ENCODE measurements at regions not wholly inside any gene's neighbourhood (a gene's known extent, or its start where the extent isn't known, plus 50 kb on each side); places are given as distances from the start of the nearest gene placed in this dataset.

DNA sequence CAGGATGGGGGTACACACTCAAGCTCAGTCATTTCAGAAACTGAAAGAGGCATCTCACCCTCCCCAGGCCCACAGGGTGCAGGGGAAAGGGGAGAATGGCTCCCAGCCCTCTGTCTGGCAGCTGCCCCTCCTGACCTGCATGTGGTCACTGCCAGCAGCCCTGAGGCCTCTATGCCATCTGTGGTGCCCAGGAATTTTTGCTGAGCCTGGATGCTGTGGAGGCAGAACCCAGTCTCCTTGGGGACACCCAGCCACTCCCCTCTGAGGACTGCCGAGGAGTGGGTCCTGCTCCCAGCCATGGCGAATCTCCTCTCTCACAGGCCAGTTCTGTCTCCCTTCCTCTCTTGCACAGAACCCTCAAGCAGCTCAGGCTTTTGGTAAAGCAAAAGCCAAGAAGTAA is 104.0 kb upstream of the ALDH1B1 start (continued):
- TF ChIP-seq ZNF7 (CRISPR knock-in tag; IDR thresholded peaks at IDR 0.05) (no peak), SRF (IDR thresholded peaks at IDR 0.05; ENCODE audit: low read depth, low read length) (no peak), NKX3-1 (CRISPR knock-in tag; IDR thresholded peaks at IDR 0.05) (no peak), ZNF235 (CRISPR knock-in tag; IDR thresholded peaks at IDR 0.05; ENCODE audit: borderline replicate concordance) (no peak), KLF15 (CRISPR knock-in tag; IDR thresholded peaks at IDR 0.05; ENCODE audit: borderline replicate concordance) (no peak), ZNF251 (CRISPR knock-in tag; IDR thresholded peaks at IDR 0.05) (no peak)

DNA sequence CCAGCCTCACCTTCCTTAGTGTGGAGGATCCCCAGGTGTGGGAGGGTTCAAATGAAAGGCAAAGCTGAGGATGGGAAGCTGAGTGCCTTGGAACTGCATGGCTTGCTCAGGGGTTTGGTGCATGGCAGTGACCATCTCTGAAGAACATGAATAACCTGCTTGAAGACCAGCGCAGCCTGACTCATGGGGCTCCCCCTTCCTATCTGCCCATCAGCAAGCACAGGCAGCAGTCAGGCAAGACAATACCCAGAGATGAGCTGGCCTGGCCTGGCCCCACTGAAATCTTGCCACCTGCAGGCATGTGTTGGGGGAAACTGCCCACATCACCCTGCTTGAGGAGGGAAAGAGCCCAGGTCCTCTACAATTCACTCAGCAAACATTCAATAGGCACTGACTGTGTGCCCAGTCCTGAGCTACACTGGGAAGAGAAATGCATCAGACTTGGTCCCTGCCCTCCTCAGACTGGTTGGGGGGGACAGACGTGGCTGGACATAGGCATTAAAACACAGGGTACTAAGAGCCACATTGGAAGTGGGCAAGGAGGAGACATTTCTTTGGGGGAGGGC is 105.0 kb upstream of the ALDH1B1 start:
- CTCF ChIA-PET (ENCODE audit: low intra/inter-chr PET ratio, low total read pairs) = no interaction called here
- TF ChIP-seq, protein P1, sequence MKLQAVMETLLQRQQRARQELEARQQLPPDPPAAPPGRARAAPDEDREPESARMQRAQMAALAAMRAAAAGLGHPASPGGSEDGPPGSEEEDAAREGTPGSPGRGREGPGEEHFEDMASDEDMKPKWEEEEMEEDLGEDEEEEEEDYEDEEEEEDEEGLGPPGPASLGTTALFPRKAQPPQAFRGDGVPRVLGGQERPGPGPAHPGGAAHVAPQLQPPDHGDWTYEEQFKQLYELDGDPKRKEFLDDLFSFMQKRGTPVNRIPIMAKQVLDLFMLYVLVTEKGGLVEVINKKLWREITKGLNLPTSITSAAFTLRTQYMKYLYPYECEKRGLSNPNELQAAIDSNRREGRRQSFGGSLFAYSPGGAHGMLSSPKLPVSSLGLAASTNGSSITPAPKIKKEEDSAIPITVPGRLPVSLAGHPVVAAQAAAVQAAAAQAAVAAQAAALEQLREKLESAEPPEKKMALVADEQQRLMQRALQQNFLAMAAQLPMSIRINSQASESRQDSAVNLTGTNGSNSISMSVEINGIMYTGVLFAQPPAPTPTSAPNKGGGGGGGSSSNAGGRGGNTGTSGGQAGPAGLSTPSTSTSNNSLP (IDR thresholded peaks at IDR 0.05; ENCODE audit: low read depth, low read length) = no peak
- no peak for TF ChIP-seq ZC3H13 (CRISPR knock-in tag; IDR thresholded peaks at IDR 0.05)
- TF ChIP-seq, protein P2, sequence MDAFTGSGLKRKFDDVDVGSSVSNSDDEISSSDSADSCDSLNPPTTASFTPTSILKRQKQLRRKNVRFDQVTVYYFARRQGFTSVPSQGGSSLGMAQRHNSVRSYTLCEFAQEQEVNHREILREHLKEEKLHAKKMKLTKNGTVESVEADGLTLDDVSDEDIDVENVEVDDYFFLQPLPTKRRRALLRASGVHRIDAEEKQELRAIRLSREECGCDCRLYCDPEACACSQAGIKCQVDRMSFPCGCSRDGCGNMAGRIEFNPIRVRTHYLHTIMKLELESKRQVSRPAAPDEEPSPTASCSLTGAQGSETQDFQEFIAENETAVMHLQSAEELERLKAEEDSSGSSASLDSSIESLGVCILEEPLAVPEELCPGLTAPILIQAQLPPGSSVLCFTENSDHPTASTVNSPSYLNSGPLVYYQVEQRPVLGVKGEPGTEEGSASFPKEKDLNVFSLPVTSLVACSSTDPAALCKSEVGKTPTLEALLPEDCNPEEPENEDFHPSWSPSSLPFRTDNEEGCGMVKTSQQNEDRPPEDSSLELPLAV (CRISPR knock-in tag; conservative IDR thresholded peaks at IDR 0.05; ENCODE audit: low read depth) = no peak
- TF ChIP-seq PAF1 (CRISPR knock-in tag; IDR thresholded peaks at IDR 0.05) = no peak
- no peak for TF ChIP-seq ZNF564 (CRISPR knock-in tag; IDR thresholded peaks at IDR 0.05)
- TF ChIP-seq, protein P3, sequence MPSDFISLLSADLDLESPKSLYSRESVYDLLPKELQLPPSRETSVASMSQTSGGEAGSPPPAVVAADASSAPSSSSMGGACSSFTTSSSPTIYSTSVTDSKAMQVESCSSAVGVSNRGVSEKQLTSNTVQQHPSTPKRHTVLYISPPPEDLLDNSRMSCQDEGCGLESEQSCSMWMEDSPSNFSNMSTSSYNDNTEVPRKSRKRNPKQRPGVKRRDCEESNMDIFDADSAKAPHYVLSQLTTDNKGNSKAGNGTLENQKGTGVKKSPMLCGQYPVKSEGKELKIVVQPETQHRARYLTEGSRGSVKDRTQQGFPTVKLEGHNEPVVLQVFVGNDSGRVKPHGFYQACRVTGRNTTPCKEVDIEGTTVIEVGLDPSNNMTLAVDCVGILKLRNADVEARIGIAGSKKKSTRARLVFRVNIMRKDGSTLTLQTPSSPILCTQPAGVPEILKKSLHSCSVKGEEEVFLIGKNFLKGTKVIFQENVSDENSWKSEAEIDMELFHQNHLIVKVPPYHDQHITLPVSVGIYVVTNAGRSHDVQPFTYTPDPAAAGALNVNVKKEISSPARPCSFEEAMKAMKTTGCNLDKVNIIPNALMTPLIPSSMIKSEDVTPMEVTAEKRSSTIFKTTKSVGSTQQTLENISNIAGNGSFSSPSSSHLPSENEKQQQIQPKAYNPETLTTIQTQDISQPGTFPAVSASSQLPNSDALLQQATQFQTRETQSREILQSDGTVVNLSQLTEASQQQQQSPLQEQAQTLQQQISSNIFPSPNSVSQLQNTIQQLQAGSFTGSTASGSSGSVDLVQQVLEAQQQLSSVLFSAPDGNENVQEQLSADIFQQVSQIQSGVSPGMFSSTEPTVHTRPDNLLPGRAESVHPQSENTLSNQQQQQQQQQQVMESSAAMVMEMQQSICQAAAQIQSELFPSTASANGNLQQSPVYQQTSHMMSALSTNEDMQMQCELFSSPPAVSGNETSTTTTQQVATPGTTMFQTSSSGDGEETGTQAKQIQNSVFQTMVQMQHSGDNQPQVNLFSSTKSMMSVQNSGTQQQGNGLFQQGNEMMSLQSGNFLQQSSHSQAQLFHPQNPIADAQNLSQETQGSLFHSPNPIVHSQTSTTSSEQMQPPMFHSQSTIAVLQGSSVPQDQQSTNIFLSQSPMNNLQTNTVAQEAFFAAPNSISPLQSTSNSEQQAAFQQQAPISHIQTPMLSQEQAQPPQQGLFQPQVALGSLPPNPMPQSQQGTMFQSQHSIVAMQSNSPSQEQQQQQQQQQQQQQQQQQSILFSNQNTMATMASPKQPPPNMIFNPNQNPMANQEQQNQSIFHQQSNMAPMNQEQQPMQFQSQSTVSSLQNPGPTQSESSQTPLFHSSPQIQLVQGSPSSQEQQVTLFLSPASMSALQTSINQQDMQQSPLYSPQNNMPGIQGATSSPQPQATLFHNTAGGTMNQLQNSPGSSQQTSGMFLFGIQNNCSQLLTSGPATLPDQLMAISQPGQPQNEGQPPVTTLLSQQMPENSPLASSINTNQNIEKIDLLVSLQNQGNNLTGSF (CRISPR knock-in tag; IDR thresholded peaks at IDR 0.05) = no peak
- TF ChIP-seq, protein P4, sequence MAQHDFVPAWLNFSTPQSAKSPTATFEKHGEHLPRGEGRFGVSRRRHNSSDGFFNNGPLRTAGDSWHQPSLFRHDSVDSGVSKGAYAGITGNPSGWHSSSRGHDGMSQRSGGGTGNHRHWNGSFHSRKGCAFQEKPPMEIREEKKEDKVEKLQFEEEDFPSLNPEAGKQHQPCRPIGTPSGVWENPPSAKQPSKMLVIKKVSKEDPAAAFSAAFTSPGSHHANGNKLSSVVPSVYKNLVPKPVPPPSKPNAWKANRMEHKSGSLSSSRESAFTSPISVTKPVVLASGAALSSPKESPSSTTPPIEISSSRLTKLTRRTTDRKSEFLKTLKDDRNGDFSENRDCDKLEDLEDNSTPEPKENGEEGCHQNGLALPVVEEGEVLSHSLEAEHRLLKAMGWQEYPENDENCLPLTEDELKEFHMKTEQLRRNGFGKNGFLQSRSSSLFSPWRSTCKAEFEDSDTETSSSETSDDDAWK (CRISPR knock-in tag; IDR thresholded peaks at IDR 0.05) = no peak
- TF ChIP-seq ZNF17 (CRISPR knock-in tag; IDR thresholded peaks at IDR 0.05) = no peak
- TF ChIP-seq DNMT3B (CRISPR knock-in tag; conservative IDR thresholded peaks at IDR 0.05) = no peak

More for the DNA sequence above, 105.0 kb upstream of the ALDH1B1 start:
- no TSS peak for BruUV-seq (replicated peaks)
- no peaks in the 10 kb centered on the region for H3K4me1 ChIP-seq (ENCODE audit: insufficient read depth, low read length)
- H2AFZ ChIP-seq (ENCODE audit: low read length) = no peak overlapping the region
- DNase-seq (ENCODE audit: low spot score) (no peak), FAIRE-seq (no peak), ATAC-seq (no peak)
- H3K36me3 ChIP-seq (replicated peaks in 1 of 2; ENCODE audit: control insufficient read depth in 1 of 2, insufficient read depth in 2 of 2, low read length in 2 of 2) = no peaks in the 10 kb centered on the region
- H3K4me2 ChIP-seq (ENCODE audit: low read depth, low read length) = no peak overlapping the region
- H3K4me3 ChIP-seq (replicated peaks in 1 of 3; ENCODE audit: insufficient read depth in 1 of 3, low read depth in 2 of 3, low read length in 3 of 3) = no peak overlapping the region
- in situ Hi-C loops (cut with HindIII; ENCODE audit: extremely low pct_ligation_motif_present, low pct_unique_long_range_greater_than_20kb) (no loop called here), intact Hi-C loops (cut with micrococcal nuclease; ENCODE audit: unreplicated experiment) (no loop called here)
- H3K27me3 ChIP-seq (ENCODE audit: control insufficient read depth in 1 of 2, insufficient read depth in 2 of 2, low read length in 2 of 2) = peaks cover 0 to 3% of the 10 kb centered on the region in 2 experiments; a peak in 1 of 5 replicates
- no peak overlapping the region for H3K9ac ChIP-seq (ENCODE audit: insufficient read depth, low read depth, low read length)
- no peaks in the 10 kb centered on the region for H4K20me1 ChIP-seq (ENCODE audit: insufficient read depth, low read length)
- no peaks in the 10 kb centered on the region for H3K9me3 ChIP-seq (ENCODE audit: low read length)
- 0% methylated on average over 1 of the region's 2 CpGs for WGBS (ENCODE audit: low lambda C conversion rate)
- POLR2A ChIA-PET = no interaction called here
- no peaks in the 10 kb centered on the region for H3K79me2 ChIP-seq (ENCODE audit: insufficient read depth, low read length)
- H3K27ac ChIP-seq (ENCODE audit: extremely low read length, insufficient read depth, low read length) = no peak overlapping the region
